HG03354 (cell line): ENCODE measurements at regions not wholly inside any gene's neighbourhood (a gene's known extent, or its start where the extent isn't known, plus 50 kb on each side); places are given as distances from the start of the nearest gene placed in this dataset.
"Not testable (repeated sequence)": the region's sequence is repeated elsewhere in the genome, so short reads cannot be mapped to it uniquely, and the experiment has no call there.

Experiments
- ATAC-seq: cut with Tn5 transposase; IDR thresholded peaks from one replicate; pipeline ENCODE4 v1.9.1; 2021; ENCODE audit warnings: mild to moderate bottlenecking; ENCODE audit not compliant: unreplicated experiment, poor library complexity, severe bottlenecking

- no peak for ATAC-seq
Measured at GRCh38 chr10:33103863-33104379, 145.9 kb upstream of the ITGB1 start.

- ATAC-seq: no peak
Measured at GRCh38 chr10:33102071-33102470, 144.0 kb upstream of the ITGB1 start.

GRCh38 chr10:33101392-33101787, 143.4 kb upstream of the ITGB1 start:
- no peak for ATAC-seq

GRCh38 chr10:33100781-33101391, 142.9 kb upstream of the ITGB1 start:
- ATAC-seq: no peak

- no peak for ATAC-seq
Measured at GRCh38 chr10:33099748-33100147, 141.7 kb upstream of the ITGB1 start.

- peak; percentile 43 for ATAC-seq
Measured at GRCh38 chr10:33098951-33099663, 141.1 kb upstream of the ITGB1 start.

- peak; percentile 71 for ATAC-seq
Measured at GRCh38 chr10:33095867-33096815, 138.1 kb upstream of the ITGB1 start.

GRCh38 chr10:33094263-33095051, 136.4 kb upstream of the ITGB1 start:
- no peak for ATAC-seq

- ATAC-seq: no peak
Measured at GRCh38 chr10:33093362-33093761, 135.3 kb upstream of the ITGB1 start.

GRCh38 chr10:33092596-33092995, 134.6 kb upstream of the ITGB1 start:
- ATAC-seq: no peak

- ATAC-seq: no peak
Measured at GRCh38 chr10:33091201-33091600, 133.2 kb upstream of the ITGB1 start.

GRCh38 chr10:33088990-33089389, 131.0 kb upstream of the ITGB1 start:
- ATAC-seq: no peak

GRCh38 chr10:33087922-33088321, 129.9 kb upstream of the ITGB1 start:
- no peak for ATAC-seq

- no peak for ATAC-seq
Measured at GRCh38 chr10:33087152-33087551, 129.1 kb upstream of the ITGB1 start.

- ATAC-seq: no peak
Measured at GRCh38 chr10:33086100-33086499, 128.1 kb upstream of the ITGB1 start.

GRCh38 chr10:33085313-33085833, 127.3 kb upstream of the ITGB1 start:
- no peak for ATAC-seq

- ATAC-seq: no peak
Measured at GRCh38 chr10:33084453-33084852, 126.4 kb upstream of the ITGB1 start.

- no peak for ATAC-seq
Measured at GRCh38 chr10:33082373-33082895, 124.4 kb upstream of the ITGB1 start.

- not testable (repeated sequence) for ATAC-seq
Measured at GRCh38 chr10:33080467-33080866, 122.4 kb upstream of the ITGB1 start.
